ENCODE measurements at regions not wholly inside any gene's neighbourhood (a gene's known extent, or its start where the extent isn't known, plus 50 kb on each side); places are given as distances from the start of the nearest gene placed in this dataset.

DNA sequence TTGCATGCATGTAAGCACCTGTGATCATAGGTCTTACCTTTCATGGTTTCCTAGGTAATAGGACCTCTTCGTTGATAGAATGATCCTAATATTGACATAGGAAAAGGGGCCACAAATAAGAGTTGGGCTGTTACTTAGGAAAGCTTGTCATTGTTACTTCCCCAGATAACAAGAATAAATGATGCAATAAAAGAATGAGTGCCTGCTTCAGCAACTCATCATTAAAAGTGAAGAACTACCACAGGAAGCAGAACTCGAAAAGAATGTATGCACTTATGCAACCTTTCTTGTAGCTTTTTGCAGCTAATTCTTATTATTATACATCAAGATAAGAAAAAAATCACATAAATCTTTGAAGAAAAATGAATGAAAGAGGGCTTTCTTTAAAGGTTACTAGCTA is 548.6 kb downstream of the LTN1 start:
- TF ChIP-seq, protein P1, sequence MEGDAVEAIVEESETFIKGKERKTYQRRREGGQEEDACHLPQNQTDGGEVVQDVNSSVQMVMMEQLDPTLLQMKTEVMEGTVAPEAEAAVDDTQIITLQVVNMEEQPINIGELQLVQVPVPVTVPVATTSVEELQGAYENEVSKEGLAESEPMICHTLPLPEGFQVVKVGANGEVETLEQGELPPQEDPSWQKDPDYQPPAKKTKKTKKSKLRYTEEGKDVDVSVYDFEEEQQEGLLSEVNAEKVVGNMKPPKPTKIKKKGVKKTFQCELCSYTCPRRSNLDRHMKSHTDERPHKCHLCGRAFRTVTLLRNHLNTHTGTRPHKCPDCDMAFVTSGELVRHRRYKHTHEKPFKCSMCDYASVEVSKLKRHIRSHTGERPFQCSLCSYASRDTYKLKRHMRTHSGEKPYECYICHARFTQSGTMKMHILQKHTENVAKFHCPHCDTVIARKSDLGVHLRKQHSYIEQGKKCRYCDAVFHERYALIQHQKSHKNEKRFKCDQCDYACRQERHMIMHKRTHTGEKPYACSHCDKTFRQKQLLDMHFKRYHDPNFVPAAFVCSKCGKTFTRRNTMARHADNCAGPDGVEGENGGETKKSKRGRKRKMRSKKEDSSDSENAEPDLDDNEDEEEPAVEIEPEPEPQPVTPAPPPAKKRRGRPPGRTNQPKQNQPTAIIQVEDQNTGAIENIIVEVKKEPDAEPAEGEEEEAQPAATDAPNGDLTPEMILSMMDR (IDR thresholded peaks at IDR 0.05; ENCODE audit: insufficient read depth, low read depth, low read length): no peak
- no peak for TF ChIP-seq EZH2 (IDR thresholded peaks at IDR 0.05; ENCODE audit: insufficient read depth, low read length)
